NCI-H187 treated with DMSO at 0.1 percent for 48 hours (cell line): ENCODE measurements at regions not wholly inside any gene's neighbourhood (a gene's known extent, or its start where the extent isn't known, plus 50 kb on each side); places are given as distances from the start of the nearest gene placed in this dataset.

Source experiments
- DNase-seq: peaks from one replicate; lab custom pipeline; 2025; lab: John Stamatoyannopoulos, UW

GRCh38 chr3:120838441-120839091 lies 69.4 kb upstream of the STXBP5L start:
- no peak for DNase-seq

- no peak for DNase-seq
Observed at GRCh38 chr3:120839120-120839519, 68.9 kb upstream of the STXBP5L start.

GRCh38 chr3:120841264-120841663 lies 66.7 kb upstream of the STXBP5L start:
- DNase-seq: no peak

GRCh38 chr3:120846073-120846472 lies 61.9 kb upstream of the STXBP5L start:
- DNase-seq: no peak

- no peak for DNase-seq
Observed at GRCh38 chr3:120848503-120848902, 59.5 kb upstream of the STXBP5L start.

- peak; percentile 39 for DNase-seq
Observed at GRCh38 chr3:120850381-120851295, 57.4 kb upstream of the STXBP5L start.

GRCh38 chr3:120852412-120852811 lies 55.6 kb upstream of the STXBP5L start:
- no peak for DNase-seq

GRCh38 chr3:120853416-120853815 lies 54.6 kb upstream of the STXBP5L start:
- no peak for DNase-seq

GRCh38 chr3:120854908-120855526 lies 53.0 kb upstream of the STXBP5L start:
- DNase-seq: no peak

GRCh38 chr3:120855665-120856437 lies 52.2 kb upstream of the STXBP5L start:
- DNase-seq: no peak
